MM.1S (cell line): ENCODE measurements at regions not wholly inside any gene's neighbourhood (a gene's known extent, or its start where the extent isn't known, plus 50 kb on each side); places are given as distances from the start of the nearest gene placed in this dataset.

Experiments used
- CTCF ChIP-seq: fragments of 300-600 bp; sonication (generic); IDR thresholded peaks from 2 replicates; pipeline ENCODE4 v1.5.1; 2016; ENCODE audit warnings: antibody characterized with exemption, low read length, mixed read lengths
- EZH2 ChIP-seq: fragments of 300-600 bp; sonication (generic); optimal IDR thresholded peaks from 2 replicates; pipeline ENCODE3; 2017; ENCODE audit warnings: low read depth, mild to moderate bottlenecking, antibody characterized with exemption, low read length, mixed read lengths

- no peak for TF ChIP-seq CTCF
- TF ChIP-seq EZH2 = no peak
Measured at GRCh38 chr9:22363421-22363887, 83.2 kb upstream of the DMRTA1 start.
